ENCODE measurements at regions not wholly inside any gene's neighbourhood (a gene's known extent, or its start where the extent isn't known, plus 50 kb on each side); places are given as distances from the start of the nearest gene placed in this dataset.

- Histone ChIP-seq H3K27ac (ENCODE audit: control insufficient read depth, insufficient read depth, low read length) (no peak overlapping the region), H2AFZ (ENCODE audit: control insufficient read depth, low read length) (no peak overlapping the region), H4K20me1 (ENCODE audit: control insufficient read depth, extremely low read depth, insufficient read depth, low read length) (no peaks in the 10 kb centered on the region), H3K4me3 (ENCODE audit: control insufficient read depth in 2 of 3, extremely low read depth in 1 of 3, insufficient read depth in 2 of 3, low read depth in 1 of 3, low read length in 3 of 3) (no peak overlapping the region), H3K9me3 (ENCODE audit: control insufficient read depth, low read depth, low read length) (peaks cover 2% of the 10 kb centered on the region), H3K9me1 (ENCODE audit: control insufficient read depth, extremely low read depth, insufficient read depth, low read length) (no peaks in the 10 kb centered on the region), H3K27me3 (ENCODE audit: control insufficient read depth, extremely low read depth, insufficient read depth, low read length) (no peaks in the 10 kb centered on the region), H3K79me2 (ENCODE audit: control insufficient read depth, insufficient read depth, low read length) (no peaks in the 10 kb centered on the region), H3K4me1 (ENCODE audit: control insufficient read depth, extremely low read depth, insufficient read depth, low read length) (no peaks in the 10 kb centered on the region), H3K9ac (ENCODE audit: control insufficient read depth, extremely low read depth, insufficient read depth, low read length) (no peak overlapping the region), H3K4me2 (ENCODE audit: control insufficient read depth, extremely low read depth, insufficient read depth, low read depth, low read length) (no peak overlapping the region), H3K36me3 (ENCODE audit: control insufficient read depth in 2 of 2, extremely low read depth in 1 of 2, insufficient read depth in 2 of 2, low read length in 2 of 2) (no peaks in the 10 kb centered on the region)
- dilution Hi-C loops (cut with MboI; ENCODE audit: extremely low pct_ligation_motif_present, low sequenced_read_pairs) = no loop called here
- no peak for DNase-seq (ENCODE audit: low read depth, low spot score)
- no peak for FAIRE-seq
- no peak for TF ChIP-seq EZH2 (IDR thresholded peaks at IDR 0.05; ENCODE audit: low read length)
- TF ChIP-seq CTCF (optimal IDR thresholded peaks at IDR 0.05 in 1 of 3, IDR thresholded peaks at IDR 0.05 in 1 of 3, conservative IDR thresholded peaks at IDR 0.05 in 1 of 3; ENCODE audit: extremely low read depth in 1 of 3, insufficient read depth in 2 of 3, low read length in 3 of 3) = no peak
Observed at GRCh38 chr11:98183034-98183433, 837.7 kb upstream of the CNTN5 start.

GRCh38 chr11:98185245-98185644 lies 835.5 kb upstream of the CNTN5 start:
- no peaks in the 10 kb centered on the region for H4K20me1 ChIP-seq (ENCODE audit: control insufficient read depth, extremely low read depth, insufficient read depth, low read length)
- DNase-seq (ENCODE audit: low read depth, low spot score) (no peak), FAIRE-seq (no peak)
- no peaks in the 10 kb centered on the region for H3K9me1 ChIP-seq (ENCODE audit: control insufficient read depth, extremely low read depth, insufficient read depth, low read length)
- no peak overlapping the region for H3K4me3 ChIP-seq (ENCODE audit: control insufficient read depth in 2 of 3, extremely low read depth in 1 of 3, insufficient read depth in 2 of 3, low read depth in 1 of 3, low read length in 3 of 3)
- H3K9ac ChIP-seq (ENCODE audit: control insufficient read depth, extremely low read depth, insufficient read depth, low read length) = no peak overlapping the region
- no peak overlapping the region for H2AFZ ChIP-seq (ENCODE audit: control insufficient read depth, low read length)
- H3K27me3 ChIP-seq (ENCODE audit: control insufficient read depth, extremely low read depth, insufficient read depth, low read length) = no peaks in the 10 kb centered on the region
- H3K36me3 ChIP-seq (ENCODE audit: control insufficient read depth in 2 of 2, extremely low read depth in 1 of 2, insufficient read depth in 2 of 2, low read length in 2 of 2) = no peaks in the 10 kb centered on the region
- H3K9me3 ChIP-seq (ENCODE audit: control insufficient read depth, low read depth, low read length) = peaks cover 2% of the 10 kb centered on the region
- no peaks in the 10 kb centered on the region for H3K4me1 ChIP-seq (ENCODE audit: control insufficient read depth, extremely low read depth, insufficient read depth, low read length)
- TF ChIP-seq EZH2 (IDR thresholded peaks at IDR 0.05; ENCODE audit: low read length) = no peak
- TF ChIP-seq CTCF (optimal IDR thresholded peaks at IDR 0.05 in 1 of 3, IDR thresholded peaks at IDR 0.05 in 1 of 3, conservative IDR thresholded peaks at IDR 0.05 in 1 of 3; ENCODE audit: extremely low read depth in 1 of 3, insufficient read depth in 2 of 3, low read length in 3 of 3) = no peak
- no peak overlapping the region for H3K4me2 ChIP-seq (ENCODE audit: control insufficient read depth, extremely low read depth, insufficient read depth, low read depth, low read length)
- dilution Hi-C loops (cut with MboI; ENCODE audit: extremely low pct_ligation_motif_present, low sequenced_read_pairs) = no loop called here
- no peak overlapping the region for H3K27ac ChIP-seq (ENCODE audit: control insufficient read depth, insufficient read depth, low read length)
- no peaks in the 10 kb centered on the region for H3K79me2 ChIP-seq (ENCODE audit: control insufficient read depth, insufficient read depth, low read length)
